GM23338 (cell line): ENCODE measurements at regions not wholly inside any gene's neighbourhood (a gene's known extent, or its start where the extent isn't known, plus 50 kb on each side); places are given as distances from the start of the nearest gene placed in this dataset.

Experiments
- ATAC-seq: fragments of 200-7000 bp; cut with Tn5 transposase; 3 replicates; pipeline ENCODE4 v1.9.1; 2020
- DNase-seq: peaks from one replicate; pipeline ENCODE4 v3.0.0-alpha.2; 2015; ENCODE audit warnings: low spot score
- H2AFZ ChIP-seq: fragments of 200-600 bp; sonication (generic); 2 replicates; pipeline ENCODE4 v1.8.0; 2016; ENCODE audit warnings: antibody characterized with exemption, mild to moderate bottlenecking, moderate library complexity
- H3F3A ChIP-seq: fragments of 200-600 bp; sonication (generic); replicated peaks from 2 replicates; pipeline ENCODE4 v1.8.0; 2017; ENCODE audit warnings: antibody characterized with exemption, mixed run types, low read depth
- H3K27ac ChIP-seq: fragments of 200-600 bp; sonication (generic); 2 replicates; pipeline ENCODE4 v1.6.1; 2016; ENCODE audit warnings: low read depth
- H3K27me3 ChIP-seq: fragments of 200-600 bp; sonication (generic); 2 replicates; pipeline ENCODE4 v1.8.0; 2016; ENCODE audit warnings: mild to moderate bottlenecking, mixed run types, moderate library complexity; ENCODE audit not compliant: insufficient read depth
- H3K36me3 ChIP-seq: fragments of 200-600 bp; sonication (generic); 2 replicates; pipeline ENCODE4 v1.8.0; 2016; ENCODE audit warnings: mild to moderate bottlenecking; ENCODE audit not compliant: insufficient read depth
- H3K4me1 ChIP-seq: fragments of 200-600 bp; sonication (generic); 2 replicates; pipeline ENCODE4 v1.8.0; 2016; ENCODE audit warnings: mild to moderate bottlenecking, moderate library complexity; ENCODE audit not compliant: insufficient read depth
- H3K4me2 ChIP-seq: fragments of 200-600 bp; sonication (generic); 2 replicates; pipeline ENCODE4 v1.7.1; 2017; ENCODE audit warnings: mixed run types
- H3K4me3 ChIP-seq: fragments of 200-600 bp; sonication (generic); 2 replicates; pipeline ENCODE4 v1.6.1; 2016; ENCODE audit warnings: mixed run types
- H3K79me2 ChIP-seq: fragments of 200-600 bp; sonication (generic); replicated peaks from 2 replicates; pipeline ENCODE4 v1.8.0; 2017; ENCODE audit warnings: mild to moderate bottlenecking; ENCODE audit not compliant: insufficient read depth
- H3K9me2 ChIP-seq: fragments of 200-600 bp; sonication (generic); 2 replicates; pipeline ENCODE4 v1.8.0; 2017; ENCODE audit not compliant: insufficient read depth
- H4K20me1 ChIP-seq: fragments of 200-600 bp; sonication (generic); replicated peaks from 2 replicates; pipeline ENCODE4 v1.8.0; 2017; ENCODE audit warnings: mild to moderate bottlenecking; ENCODE audit not compliant: insufficient read depth
- H3K27ac Mint-ChIP-seq: 2 replicates; pipeline ENCODE4 v1.8.0; 2020; ENCODE audit warnings: inconsistent platforms, mild to moderate bottlenecking, moderate library complexity, mixed read lengths
- H3K27me3 Mint-ChIP-seq: 3 replicates; pipeline ENCODE4 v1.8.0; 2022; ENCODE audit warnings: low read depth, mild to moderate bottlenecking, moderate library complexity, mixed read lengths, inconsistent platforms; ENCODE audit not compliant: insufficient read depth, poor library complexity
- H3K36me3 Mint-ChIP-seq: 3 replicates; pipeline ENCODE4 v1.8.0; 2021; ENCODE audit warnings: low read depth, mild to moderate bottlenecking, inconsistent platforms, moderate library complexity, mixed read lengths
- H3K4me1 Mint-ChIP-seq: 3 replicates; pipeline ENCODE4 v1.8.0; 2020; ENCODE audit warnings: mild to moderate bottlenecking, inconsistent platforms, mixed read lengths
- H3K4me3 Mint-ChIP-seq: 3 replicates; pipeline ENCODE4 v1.8.0; 2021; ENCODE audit warnings: moderate library complexity, mild to moderate bottlenecking, inconsistent platforms, mixed read lengths
- H3K9me3 Mint-ChIP-seq: 3 replicates; pipeline ENCODE4 v1.8.0; 2020; ENCODE audit warnings: moderate library complexity, mild to moderate bottlenecking, inconsistent platforms, mixed read lengths
- REST ChIP-seq: IDR thresholded peaks from one replicate; pipeline ENCODE4 v1.6.1; 2018; ENCODE audit warnings: antibody characterized with exemption; ENCODE audit not compliant: unreplicated experiment
- ZNF462 ChIP-seq: fragments of 250-450 bp; sonication (Bioruptor Pico); IDR thresholded peaks from 2 replicates; pipeline ENCODE4 v1.5.0; 2020; ENCODE audit warnings: mild to moderate bottlenecking, moderate library complexity

- H3K9me3 Mint-ChIP-seq = peaks cover 18% of the 10 kb centered on the region
- no peaks in the 10 kb centered on the region for H4K20me1 ChIP-seq
- H3K4me2 ChIP-seq = no peak overlapping the region
- no peaks in the 10 kb centered on the region for H3K9me2 ChIP-seq
- H3K27ac ChIP-seq = no peak overlapping the region
- ATAC-seq (no peak), DNase-seq (no peak)
- no peaks in the 10 kb centered on the region for H3K36me3 ChIP-seq
- H3K4me3 Mint-ChIP-seq = no peak overlapping the region
- H3K4me3 ChIP-seq = no peak overlapping the region
- peaks cover 7% of the 10 kb centered on the region; the same call in 2 of the 3 replicates for H3K36me3 Mint-ChIP-seq
- no peaks in the 10 kb centered on the region for H3K4me1 Mint-ChIP-seq
- H3K27me3 ChIP-seq = no peaks in the 10 kb centered on the region
- H2AFZ ChIP-seq = no peak overlapping the region
- no peaks in the 10 kb centered on the region for H3F3A ChIP-seq
- no peaks in the 10 kb centered on the region for H3K4me1 ChIP-seq
- peaks cover 5% of the 10 kb centered on the region for H3K27me3 Mint-ChIP-seq
- TF ChIP-seq REST (no peak), ZNF462 (CRISPR knock-in tag) (no peak)
- H3K27ac Mint-ChIP-seq = no peak overlapping the region
- H3K79me2 ChIP-seq = no peaks in the 10 kb centered on the region
Measured at GRCh38 chr4:1490654-1491327, 84.5 kb upstream of the NKX1-1 start.
